ENCODE measurements at regions not wholly inside any gene's neighbourhood (a gene's known extent, or its start where the extent isn't known, plus 50 kb on each side); places are given as distances from the start of the nearest gene placed in this dataset.

GRCh38 chr6:81944661-81945060 lies 192.2 kb upstream of the TENT5A start:
- no peak for TF ChIP-seq CTCF (IDR thresholded peaks at IDR 0.05; ENCODE audit: low read depth, low read length)
- no peak for TF ChIP-seq EZH2phosphoT487 (IDR thresholded peaks at IDR 0.05; ENCODE audit: low read depth)
